ENCODE measurements at regions not wholly inside any gene's neighbourhood (a gene's known extent, or its start where the extent isn't known, plus 50 kb on each side); places are given as distances from the start of the nearest gene placed in this dataset.

DNA sequence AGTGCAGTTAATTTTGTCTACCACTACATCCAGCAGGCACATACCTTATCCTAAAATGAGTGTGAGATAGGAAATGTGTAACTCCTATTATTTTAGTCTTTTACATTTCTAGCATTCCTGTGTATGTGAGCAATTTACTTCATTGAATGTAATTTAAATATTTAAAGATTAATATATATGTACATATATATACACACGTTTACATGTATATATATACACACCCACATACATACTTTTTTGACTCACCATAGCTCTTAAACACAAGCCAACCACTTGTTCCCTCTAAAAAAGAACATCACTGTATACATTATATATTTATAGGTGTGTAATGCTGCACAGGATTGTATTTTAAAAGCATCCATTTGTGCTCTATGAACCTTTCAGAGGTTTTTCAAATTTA, 425.6 kb upstream of the NECTIN3 start:
- H3K23ac ChIP-seq (ENCODE audit: insufficient read length, low read depth, low read length) = no peak overlapping the region
- no peak overlapping the region for H2BK20ac ChIP-seq (ENCODE audit: low read depth, low read length, poor library complexity, severe bottlenecking)
- H3K36me3 Mint-ChIP-seq (ENCODE audit: insufficient read depth in 1 of 3, low read depth in 3 of 3) = peaks cover 5 to 13% (median 10%) of the 10 kb centered on the region in 3 experiments
- H3K79me1 ChIP-seq (ENCODE audit: insufficient read depth, low read depth, low read length, poor library complexity, severe bottlenecking) = no peaks in the 10 kb centered on the region
- TF ChIP-seq, protein P1, sequence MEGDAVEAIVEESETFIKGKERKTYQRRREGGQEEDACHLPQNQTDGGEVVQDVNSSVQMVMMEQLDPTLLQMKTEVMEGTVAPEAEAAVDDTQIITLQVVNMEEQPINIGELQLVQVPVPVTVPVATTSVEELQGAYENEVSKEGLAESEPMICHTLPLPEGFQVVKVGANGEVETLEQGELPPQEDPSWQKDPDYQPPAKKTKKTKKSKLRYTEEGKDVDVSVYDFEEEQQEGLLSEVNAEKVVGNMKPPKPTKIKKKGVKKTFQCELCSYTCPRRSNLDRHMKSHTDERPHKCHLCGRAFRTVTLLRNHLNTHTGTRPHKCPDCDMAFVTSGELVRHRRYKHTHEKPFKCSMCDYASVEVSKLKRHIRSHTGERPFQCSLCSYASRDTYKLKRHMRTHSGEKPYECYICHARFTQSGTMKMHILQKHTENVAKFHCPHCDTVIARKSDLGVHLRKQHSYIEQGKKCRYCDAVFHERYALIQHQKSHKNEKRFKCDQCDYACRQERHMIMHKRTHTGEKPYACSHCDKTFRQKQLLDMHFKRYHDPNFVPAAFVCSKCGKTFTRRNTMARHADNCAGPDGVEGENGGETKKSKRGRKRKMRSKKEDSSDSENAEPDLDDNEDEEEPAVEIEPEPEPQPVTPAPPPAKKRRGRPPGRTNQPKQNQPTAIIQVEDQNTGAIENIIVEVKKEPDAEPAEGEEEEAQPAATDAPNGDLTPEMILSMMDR (conservative IDR thresholded peaks at IDR 0.05) = no peak
- no peak overlapping the region for H4K8ac ChIP-seq (replicated peaks; ENCODE audit: insufficient read length, low read depth, low read length)
- H3K27ac Mint-ChIP-seq = no peak overlapping the region
- H2BK15ac ChIP-seq (ENCODE audit: low read depth, low read length) = no peak overlapping the region
- no peaks in the 10 kb centered on the region for H3K79me2 ChIP-seq (ENCODE audit: insufficient read depth, low read length)
- H3K4me3 Mint-ChIP-seq = no peak overlapping the region
- WGBS (ENCODE audit: extremely low coverage, insufficient read length, low lambda C conversion rate) = no CpG with 5 or more reads among the region's 1 CpG
- no peak overlapping the region for H2BK120ac ChIP-seq (ENCODE audit: low read depth, low read length, poor library complexity, severe bottlenecking)
- H3K27me3 ChIP-seq (ENCODE audit: insufficient read depth, low read length) = no peaks in the 10 kb centered on the region
- H3K9me3 ChIP-seq (ENCODE audit: control insufficient read depth, low read depth, low read length) = no peaks in the 10 kb centered on the region
- H4K91ac ChIP-seq (ENCODE audit: insufficient read length, low read depth, low read length) = no peak overlapping the region
- H3K4ac ChIP-seq (ENCODE audit: low read depth, low read length) = no peak overlapping the region
- H3K27ac ChIP-seq (ENCODE audit: insufficient read length, low read depth, low read length) = no peak overlapping the region
- H3K9ac ChIP-seq (ENCODE audit: extremely low read depth, insufficient read length, low read length) = no peak overlapping the region
- no peak overlapping the region for H3K18ac ChIP-seq (ENCODE audit: insufficient read length, low read depth, low read length)
- H2AFZ ChIP-seq (ENCODE audit: low read length) = no peak overlapping the region
- H3T11ph ChIP-seq (ENCODE audit: low read length) = no peak overlapping the region
- peaks cover 3 to 10% of the 10 kb centered on the region in 2 experiments; a peak in 3 of 5 replicates for H3K9me3 Mint-ChIP-seq
- H3K27me3 Mint-ChIP-seq (ENCODE audit: low read depth) = no peaks in the 10 kb centered on the region
- H3K4me1 ChIP-seq (ENCODE audit: insufficient read depth, low read length) = no peaks in the 10 kb centered on the region
- no peak overlapping the region for H2AK5ac ChIP-seq (ENCODE audit: insufficient read length, low read length)
- H3K4me2 ChIP-seq (ENCODE audit: insufficient read depth, insufficient read length, low read length) = no peak overlapping the region
- peaks cover 0 to 5% of the 10 kb centered on the region in 2 experiments; a peak in 3 of 4 replicates for H3K4me1 Mint-ChIP-seq
- no peak for DNase-seq
- no peaks in the 10 kb centered on the region for H4K20me1 ChIP-seq (ENCODE audit: control insufficient read depth, insufficient read depth, insufficient read length)
- no peak overlapping the region for H2BK5ac ChIP-seq (ENCODE audit: insufficient read length, low read length)
- H3K14ac ChIP-seq (ENCODE audit: insufficient read depth, low read length) = no peak overlapping the region
- H3K56ac ChIP-seq (ENCODE audit: insufficient read length, low read depth, low read length) = no peak overlapping the region
- no peaks in the 10 kb centered on the region for H3K23me2 ChIP-seq (ENCODE audit: insufficient read length, low read depth, low read length, poor library complexity, severe bottlenecking)
- H4K5ac ChIP-seq (ENCODE audit: insufficient read length, low read depth, low read length) = no peak overlapping the region
- no peak overlapping the region for H2BK12ac ChIP-seq (ENCODE audit: insufficient read length, low read depth, low read length)

Data from H9 (cell line).